Chondrocyte (in vitro differentiated cells): ENCODE measurements at regions not wholly inside any gene's neighbourhood (a gene's known extent, or its start where the extent isn't known, plus 50 kb on each side); places are given as distances from the start of the nearest gene placed in this dataset.
A peak's percentile ranks its signal among the peaks of the same experiment; 100 is the strongest.

Experiments
- DNase-seq: peaks from one replicate; pipeline ENCODE4 v3.0.0; 2021; ENCODE audit warnings: mixed read lengths, low spot score
- H3K27ac Mint-ChIP-seq: one replicate; pipeline ENCODE4 v1.8.0; 2021; ENCODE audit warnings: mild to moderate bottlenecking, moderate library complexity, mixed read lengths; ENCODE audit not compliant: unreplicated experiment
- H3K27me3 Mint-ChIP-seq: 2 replicates; pipeline ENCODE4 v1.8.0; 2021; ENCODE audit warnings: low read depth, mixed read lengths
- H3K36me3 Mint-ChIP-seq: 2 replicates; pipeline ENCODE4 v1.8.0; 2021; ENCODE audit warnings: low read depth, mixed read lengths
- H3K4me1 Mint-ChIP-seq: 2 replicates; pipeline ENCODE4 v1.8.0; 2021; ENCODE audit warnings: low read depth, mild to moderate bottlenecking, mixed read lengths
- H3K4me3 Mint-ChIP-seq: one replicate; pipeline ENCODE4 v1.8.0; 2021; ENCODE audit warnings: mild to moderate bottlenecking, moderate library complexity, mixed read lengths; ENCODE audit not compliant: unreplicated experiment
- H3K9me3 Mint-ChIP-seq: 2 replicates; pipeline ENCODE4 v1.8.0; 2021; ENCODE audit warnings: low read depth, mixed read lengths
- CTCF ChIP-seq: fragments of 200-600 bp; sonication (generic); IDR thresholded peaks from 2 replicates; pipeline ENCODE4 v1.5.0; 2021; ENCODE audit warnings: antibody characterized with exemption, mild to moderate bottlenecking, moderate library complexity

DNA sequence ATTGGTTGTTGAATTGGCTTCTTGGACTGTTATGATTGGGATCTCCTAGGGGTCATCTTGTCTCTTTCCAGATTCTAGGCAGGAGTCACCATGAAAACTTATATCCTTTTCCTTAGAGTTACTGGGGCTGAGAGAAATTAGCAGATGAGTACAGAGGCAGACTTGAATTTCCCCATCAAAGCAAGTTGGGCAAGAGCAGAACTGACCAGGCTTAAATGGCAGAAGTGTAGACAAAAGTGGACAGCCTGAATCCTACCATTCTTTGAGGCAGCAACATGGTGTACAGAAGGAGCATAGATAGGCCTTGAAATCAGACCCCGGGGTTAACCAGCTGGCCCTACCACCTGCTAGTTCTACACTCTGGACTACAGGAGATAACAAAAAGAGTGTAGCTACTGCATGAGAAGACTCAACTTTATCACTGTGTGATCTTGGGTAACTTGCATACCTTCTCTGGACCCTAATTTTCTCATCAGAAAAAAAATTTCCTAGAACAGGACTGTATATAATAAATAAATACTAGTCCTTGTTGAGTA, 427.4 kb upstream of the CADM1 start:
- Mint-ChIP-seq H3K27me3 (peaks cover 16% of the 10 kb centered on the region), H3K9me3 (no peaks in the 10 kb centered on the region), H3K4me3 (no peak overlapping the region), H3K4me1 (peaks cover 22% of the 10 kb centered on the region), H3K36me3 (no peaks in the 10 kb centered on the region), H3K27ac (no peak overlapping the region)
- DNase-seq = no peak
- no peak for TF ChIP-seq CTCF

DNA sequence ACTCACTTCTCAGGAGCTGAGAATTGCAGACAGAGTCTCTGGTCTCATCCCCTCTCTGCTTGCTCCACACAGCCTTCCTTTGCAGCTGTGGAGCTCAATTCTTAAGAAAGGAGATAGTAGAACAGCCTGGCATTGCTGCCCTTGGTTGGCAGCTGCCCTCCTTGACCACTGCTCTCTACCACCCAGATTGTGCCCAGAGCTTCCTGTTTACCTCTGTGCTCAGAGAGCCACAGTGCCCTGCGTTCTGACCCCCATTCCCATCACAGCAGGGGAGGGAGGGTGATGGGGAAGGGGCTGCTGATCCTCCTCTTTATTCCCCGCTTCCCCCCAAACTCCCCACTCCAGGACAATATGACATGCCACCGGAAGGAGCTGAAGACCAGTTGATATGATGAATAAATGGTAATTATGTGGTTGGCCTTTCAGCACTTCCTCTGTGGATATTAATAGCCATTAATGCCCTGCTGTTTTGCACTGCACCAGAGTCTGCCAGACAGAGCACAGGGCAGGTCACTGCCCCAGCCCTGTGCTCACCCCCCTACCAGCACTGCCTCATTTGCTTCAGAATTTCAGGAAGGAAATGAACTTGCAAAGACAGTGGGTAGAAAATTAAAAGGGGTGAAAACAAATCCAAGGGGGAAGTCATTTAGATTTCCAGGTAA, 426.8 kb upstream of the CADM1 start:
- Mint-ChIP-seq H3K4me1 (peaks cover 22% of the 10 kb centered on the region), H3K27ac (no peak overlapping the region), H3K27me3 (peaks cover 20% of the 10 kb centered on the region), H3K9me3 (no peaks in the 10 kb centered on the region), H3K4me3 (no peak overlapping the region), H3K36me3 (peaks cover 2% of the 10 kb centered on the region)
- no peak for TF ChIP-seq CTCF
- no peak for DNase-seq

- TF ChIP-seq CTCF = peak; percentile 7
- Mint-ChIP-seq H3K27ac (no peak overlapping the region), H3K27me3 (peaks cover 16% of the 10 kb centered on the region), H3K9me3 (no peaks in the 10 kb centered on the region), H3K36me3 (peaks cover 2% of the 10 kb centered on the region), H3K4me3 (no peak overlapping the region), H3K4me1 (peaks cover 22% of the 10 kb centered on the region)
- DNase-seq = no peak
These were observed 426.1 kb upstream of the CADM1 start for GRCh38 chr11:115930291-115930690.

DNA sequence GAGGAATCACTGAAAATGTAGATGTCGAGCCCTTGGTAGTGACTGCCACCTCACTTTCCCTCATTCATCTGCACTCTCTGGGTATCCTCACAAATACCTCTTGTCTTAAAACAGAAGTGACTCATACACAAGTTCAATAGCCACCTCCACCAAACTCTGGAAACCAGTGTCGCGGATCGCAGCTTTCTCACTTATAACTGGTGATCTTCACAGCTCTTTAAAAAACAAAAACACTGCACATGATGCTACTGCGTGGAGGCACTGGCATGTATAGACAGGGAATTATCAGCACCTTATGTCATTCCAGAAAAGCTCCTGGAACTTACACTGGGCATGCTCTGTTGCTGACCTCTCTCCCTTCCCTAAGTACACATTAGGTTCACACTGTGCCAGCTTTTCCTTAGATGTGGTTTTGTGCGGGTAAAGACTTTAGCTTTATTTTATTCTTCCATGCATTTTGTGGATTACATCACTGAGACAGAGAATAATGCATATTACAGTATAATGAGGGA, 425.5 kb upstream of the CADM1 start:
- H3K27me3 Mint-ChIP-seq = peaks cover 16% of the 10 kb centered on the region
- no peak overlapping the region for H3K4me3 Mint-ChIP-seq

DNA sequence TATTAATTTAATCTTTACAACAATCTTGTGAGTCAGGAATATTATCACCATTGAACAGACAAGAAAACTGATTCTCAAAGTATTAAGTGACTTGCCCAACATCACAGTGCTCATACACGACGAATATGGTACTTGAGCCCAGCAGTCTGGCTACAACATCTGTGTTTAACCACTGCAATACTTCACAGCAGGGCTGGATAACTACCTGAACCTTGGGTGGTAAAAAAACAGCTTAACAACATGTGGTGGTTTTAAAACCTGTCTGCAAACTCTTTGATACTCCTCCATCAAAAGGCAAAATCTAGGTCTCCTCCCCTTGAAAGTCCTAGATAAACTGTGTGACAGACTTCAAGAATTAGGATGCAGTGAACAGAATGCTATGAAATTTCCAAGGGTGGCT, 424.6 kb upstream of the CADM1 start:
- no peak for DNase-seq
- H3K36me3 Mint-ChIP-seq = peaks cover 2% of the 10 kb centered on the region
- H3K4me1 Mint-ChIP-seq = peaks cover 22% of the 10 kb centered on the region
- H3K4me3 Mint-ChIP-seq = no peak overlapping the region
- H3K27ac Mint-ChIP-seq = no peak overlapping the region
- TF ChIP-seq CTCF = no peak
- H3K9me3 Mint-ChIP-seq = no peaks in the 10 kb centered on the region
- H3K27me3 Mint-ChIP-seq = peaks cover 16% of the 10 kb centered on the region

More for the DNA sequence above, 425.5 kb upstream of the CADM1 start:
- Mint-ChIP-seq H3K4me1 (peaks cover 22% of the 10 kb centered on the region), H3K36me3 (peaks cover 2% of the 10 kb centered on the region), H3K9me3 (no peaks in the 10 kb centered on the region), H3K27ac (no peak overlapping the region)
- no peak for TF ChIP-seq CTCF
- DNase-seq = no peak
